ENCODE measurements at regions not wholly inside any gene's neighbourhood (a gene's known extent, or its start where the extent isn't known, plus 50 kb on each side); places are given as distances from the start of the nearest gene placed in this dataset.

GRCh38 chr4:79266136-79266535 lies 59.7 kb downstream of the NAA11 start:
- TF ChIP-seq CTCF (IDR thresholded peaks at IDR 0.05), result no peak
- peaks cover 0 to 2% (median 0%) of the 10 kb centered on the region in 11 donors for H3K9me3 ChIP-seq
- intact Hi-C loops (cut with DNase I), result no loop called here
- H3K27ac ChIP-seq, result no peak overlapping the region
- H3K27me3 ChIP-seq, result no peaks in the 10 kb centered on the region
- no peaks in the 10 kb centered on the region for H3K36me3 ChIP-seq
- WGBS, 2 donors, result 58 to 59% methylated on average over 3 of the region's 3 CpGs
- DNase-seq (no peak), ATAC-seq (no peak)
- H3K4me3 ChIP-seq, result no peak overlapping the region
- no peaks in the 10 kb centered on the region for H3K4me1 ChIP-seq

- TF ChIP-seq CTCF (IDR thresholded peaks at IDR 0.05), result no peak
- ATAC-seq, result peak in 1 of 8 donors; percentile 26
- intact Hi-C loops (cut with DNase I), result no loop called here
- H3K36me3 ChIP-seq, result no peaks in the 10 kb centered on the region
- H3K4me1 ChIP-seq, result no peaks in the 10 kb centered on the region
- no peaks in the 10 kb centered on the region for H3K9me3 ChIP-seq
- no peak for DNase-seq
- no peaks in the 10 kb centered on the region for H3K27me3 ChIP-seq
- H3K27ac ChIP-seq, result no peak overlapping the region
- 55 to 64% methylated on average over 2 of the region's 2 CpGs for WGBS, 2 donors
- H3K4me3 ChIP-seq, result no peak overlapping the region
Measured at GRCh38 chr4:79259242-79259641, 66.6 kb downstream of the NAA11 start.

- intact Hi-C loops (cut with DNase I), result no loop called here
- no peak for DNase-seq
- Histone ChIP-seq H3K27me3 (no peaks in the 10 kb centered on the region), H3K27ac (no peak overlapping the region), H3K4me3 (no peak overlapping the region), H3K4me1 (no peaks in the 10 kb centered on the region), H3K36me3 (no peaks in the 10 kb centered on the region), H3K9me3 (no peaks in the 10 kb centered on the region)
- 62 to 69% methylated on average over 2 of the region's 2 CpGs for WGBS, 2 donors
- ATAC-seq, result peak in 4 of 8 donors; percentile 22 to 77 (median 38)
- TF ChIP-seq CTCF (IDR thresholded peaks at IDR 0.05), result no peak
Measured at GRCh38 chr4:79258614-79259176, 67.2 kb downstream of the NAA11 start.

GRCh38 chr4:79257953-79258613 lies 67.8 kb downstream of the NAA11 start:
- ATAC-seq, result peak in 7 of 8 donors; percentile 25 to 89 (median 76)
- TF ChIP-seq CTCF (IDR thresholded peaks at IDR 0.05), result no peak
- intact Hi-C loops (cut with DNase I), result no loop called here
- Histone ChIP-seq H3K4me1 (no peaks in the 10 kb centered on the region), H3K27ac (no peak overlapping the region), H3K27me3 (no peaks in the 10 kb centered on the region), H3K9me3 (no peaks in the 10 kb centered on the region), H3K4me3 (no peak overlapping the region), H3K36me3 (no peaks in the 10 kb centered on the region)
- 56% methylated on average over 5 of the region's 5 CpGs for WGBS, 2 donors
- DNase-seq, result peak; percentile 29 to 37
